ENCODE measurements at regions not wholly inside any gene's neighbourhood (a gene's known extent, or its start where the extent isn't known, plus 50 kb on each side); places are given as distances from the start of the nearest gene placed in this dataset.

GRCh38 chr12:75699728-75700496, 188.5 kb upstream of the KRR1 start:
- 52 to 54% methylated on average over 7 of the region's 7 CpGs for WGBS, 2 donors
- Histone ChIP-seq H3K4me3 (no peak overlapping the region), H3K27ac (no peak overlapping the region), H3K27me3 (no peaks in the 10 kb centered on the region), H3K4me1 (peaks cover 8% of the 10 kb centered on the region), H3K36me3 (replicated peaks in 1 of 2; ENCODE audit: insufficient read depth in 1 of 2, low read depth in 2 of 2) (no peaks in the 10 kb centered on the region), H3K9me3 (no peaks in the 10 kb centered on the region)
- intact Hi-C loops (cut with DNase I), result no loop called here
- ATAC-seq (peak; percentile 67), DNase-seq (peak in 3 of 4 donors; percentile 24 to 54 (median 27))
- TF ChIP-seq POLR2A (IDR thresholded peaks at IDR 0.05), result no peak
- TF ChIP-seq, protein P1, sequence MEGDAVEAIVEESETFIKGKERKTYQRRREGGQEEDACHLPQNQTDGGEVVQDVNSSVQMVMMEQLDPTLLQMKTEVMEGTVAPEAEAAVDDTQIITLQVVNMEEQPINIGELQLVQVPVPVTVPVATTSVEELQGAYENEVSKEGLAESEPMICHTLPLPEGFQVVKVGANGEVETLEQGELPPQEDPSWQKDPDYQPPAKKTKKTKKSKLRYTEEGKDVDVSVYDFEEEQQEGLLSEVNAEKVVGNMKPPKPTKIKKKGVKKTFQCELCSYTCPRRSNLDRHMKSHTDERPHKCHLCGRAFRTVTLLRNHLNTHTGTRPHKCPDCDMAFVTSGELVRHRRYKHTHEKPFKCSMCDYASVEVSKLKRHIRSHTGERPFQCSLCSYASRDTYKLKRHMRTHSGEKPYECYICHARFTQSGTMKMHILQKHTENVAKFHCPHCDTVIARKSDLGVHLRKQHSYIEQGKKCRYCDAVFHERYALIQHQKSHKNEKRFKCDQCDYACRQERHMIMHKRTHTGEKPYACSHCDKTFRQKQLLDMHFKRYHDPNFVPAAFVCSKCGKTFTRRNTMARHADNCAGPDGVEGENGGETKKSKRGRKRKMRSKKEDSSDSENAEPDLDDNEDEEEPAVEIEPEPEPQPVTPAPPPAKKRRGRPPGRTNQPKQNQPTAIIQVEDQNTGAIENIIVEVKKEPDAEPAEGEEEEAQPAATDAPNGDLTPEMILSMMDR (IDR thresholded peaks at IDR 0.05), result no peak

- Histone ChIP-seq H3K4me1 (peaks cover 7% of the 10 kb centered on the region), H3K9me3 (no peaks in the 10 kb centered on the region), H3K36me3 (replicated peaks in 1 of 2; ENCODE audit: insufficient read depth in 1 of 2, low read depth in 2 of 2) (no peaks in the 10 kb centered on the region), H3K27ac (no peak overlapping the region), H3K4me3 (no peak overlapping the region), H3K27me3 (no peaks in the 10 kb centered on the region)
- WGBS, 2 donors, result 80 to 89% methylated on average over 1 of the region's 1 CpG
- no peak for ATAC-seq
- TF ChIP-seq, protein P1 (IDR thresholded peaks at IDR 0.05), result no peak
- no peak for TF ChIP-seq POLR2A (IDR thresholded peaks at IDR 0.05)
- no peak for DNase-seq
- intact Hi-C loops (cut with DNase I), result no loop called here
Observed at GRCh38 chr12:75699251-75699650, 187.8 kb upstream of the KRR1 start.

GRCh38 chr12:75698052-75698451, 186.6 kb upstream of the KRR1 start:
- Histone ChIP-seq H3K4me3 (no peak overlapping the region), H3K27ac (no peak overlapping the region), H3K9me3 (no peaks in the 10 kb centered on the region), H3K36me3 (replicated peaks in 1 of 2; ENCODE audit: insufficient read depth in 1 of 2, low read depth in 2 of 2) (no peaks in the 10 kb centered on the region), H3K27me3 (no peaks in the 10 kb centered on the region), H3K4me1 (peaks cover 4% of the 10 kb centered on the region)
- 54 to 67% methylated on average over 1 of the region's 1 CpG for WGBS, 2 donors
- intact Hi-C loops (cut with DNase I), result no loop called here
- ATAC-seq (no peak), DNase-seq (no peak)
- TF ChIP-seq, protein P1 (IDR thresholded peaks at IDR 0.05), result no peak
- TF ChIP-seq POLR2A (IDR thresholded peaks at IDR 0.05), result no peak

DNA sequence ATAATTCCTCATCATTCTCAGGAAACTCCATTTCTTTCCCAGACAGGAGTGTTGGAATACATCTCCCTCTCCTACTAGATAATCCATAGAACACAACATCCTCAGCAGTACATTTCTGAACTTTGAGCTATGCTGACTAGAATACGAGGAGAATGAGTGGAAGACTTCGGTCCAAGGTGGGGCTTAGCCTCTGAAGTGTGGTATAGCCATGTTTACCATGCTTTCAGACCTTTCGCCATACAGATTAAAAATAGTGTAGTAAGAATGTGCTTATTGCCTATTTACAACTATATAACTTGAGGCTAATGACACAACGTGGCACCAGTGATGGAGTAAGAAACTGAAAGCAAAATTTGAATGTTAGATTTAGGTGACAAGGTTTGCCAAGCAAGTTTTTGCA, 184.5 kb upstream of the KRR1 start:
- TF ChIP-seq, protein P1 (IDR thresholded peaks at IDR 0.05), result no peak
- TF ChIP-seq POLR2A (IDR thresholded peaks at IDR 0.05), result no peak
- no peak for DNase-seq

More for the DNA sequence above, 184.5 kb upstream of the KRR1 start:
- peaks cover 4% of the 10 kb centered on the region for H3K4me1 ChIP-seq
- no peaks in the 10 kb centered on the region for H3K9me3 ChIP-seq
- no peak overlapping the region for H3K27ac ChIP-seq
- H3K27me3 ChIP-seq, result no peaks in the 10 kb centered on the region
- ATAC-seq, result no peak
- H3K4me3 ChIP-seq, result no peak overlapping the region
- 66 to 81% methylated on average over 4 of the region's 4 CpGs for WGBS, 2 donors
- H3K36me3 ChIP-seq (replicated peaks in 1 of 2; ENCODE audit: insufficient read depth in 1 of 2, low read depth in 2 of 2), result no peaks in the 10 kb centered on the region
- intact Hi-C loops (cut with DNase I), result no loop called here

Measured in body of pancreas (tissue), 4 donors.